GM18951 (cell line): ENCODE measurements at regions not wholly inside any gene's neighbourhood (a gene's known extent, or its start where the extent isn't known, plus 50 kb on each side); places are given as distances from the start of the nearest gene placed in this dataset.

ENCODE experiments used
- POLR2A ChIP-seq: IDR thresholded peaks from 4 replicates; pipeline ENCODE4 v1.6.1; 2011; ENCODE audit warnings: mild to moderate bottlenecking; ENCODE audit not compliant: insufficient read length, insufficient read depth; ENCODE audit errors: extremely low read depth
- in situ Hi-C: fragments of 300-500 bp; cut with MboI; formaldehyde crosslinking; loops from one replicate; pipeline ENCODE4 v1.12.0; 2022; ENCODE audit warnings: low sequenced_read_pairs, mixed read lengths, inconsistent platforms; ENCODE audit not compliant: unreplicated experiment

- no peak for TF ChIP-seq POLR2A
- in situ Hi-C loops: no loop called here
Measured at GRCh38 chr10:15462253-15462897, 91.3 kb upstream of the FAM171A1 start.

GRCh38 chr10:15461353-15462108, 90.4 kb upstream of the FAM171A1 start:
- no peak for TF ChIP-seq POLR2A
- in situ Hi-C loops: no loop called here

GRCh38 chr10:15460661-15461060, 89.6 kb upstream of the FAM171A1 start:
- TF ChIP-seq POLR2A: no peak
- in situ Hi-C loops: no loop called here

GRCh38 chr10:15459218-15459617, 88.1 kb upstream of the FAM171A1 start:
- no peak for TF ChIP-seq POLR2A
- in situ Hi-C loops: no loop called here

GRCh38 chr10:15457382-15457781, 86.3 kb upstream of the FAM171A1 start:
- no peak for TF ChIP-seq POLR2A
- in situ Hi-C loops: no loop called here

- TF ChIP-seq POLR2A: no peak
- in situ Hi-C loops: no loop called here
Measured at GRCh38 chr10:15455456-15455855, 84.4 kb upstream of the FAM171A1 start.

- TF ChIP-seq POLR2A: no peak
- in situ Hi-C loops: no loop called here
Measured at GRCh38 chr10:15453926-15454325, 82.8 kb upstream of the FAM171A1 start.

- no peak for TF ChIP-seq POLR2A
- in situ Hi-C loops: no loop called here
Measured at GRCh38 chr10:15453457-15453856, 82.4 kb upstream of the FAM171A1 start.

- in situ Hi-C loops: no loop called here
- no peak for TF ChIP-seq POLR2A
Measured at GRCh38 chr10:15452545-15452944, 81.5 kb upstream of the FAM171A1 start.

GRCh38 chr10:15451137-15452094, 80.3 kb upstream of the FAM171A1 start:
- in situ Hi-C loops: no loop called here
- no peak for TF ChIP-seq POLR2A

GRCh38 chr10:15448598-15448997, 77.5 kb upstream of the FAM171A1 start:
- TF ChIP-seq POLR2A: no peak
- in situ Hi-C loops: loop anchor here (25.0 kb wide), 1 partner anchor 289 kb away; no protein-coding TSS in a partner anchor

- no peak for TF ChIP-seq POLR2A
- in situ Hi-C loops: loop anchor here (25.0 kb wide), 1 partner anchor 292 kb away; no protein-coding TSS in a partner anchor
Measured at GRCh38 chr10:15445006-15445390, 73.9 kb upstream of the FAM171A1 start.

- in situ Hi-C loops: loop anchor here (25.0 kb wide), 1 partner anchor 293 kb away; no protein-coding TSS in a partner anchor
- TF ChIP-seq POLR2A: no peak
Measured at GRCh38 chr10:15444105-15445005, 73.3 kb upstream of the FAM171A1 start.
